MM.1S (cell line): ENCODE measurements at regions not wholly inside any gene's neighbourhood (a gene's known extent, or its start where the extent isn't known, plus 50 kb on each side); places are given as distances from the start of the nearest gene placed in this dataset.

Source experiments
- DNase-seq: peaks from one replicate; pipeline ENCODE4 v3.0.0-alpha.2; 2015
- H2AFZ ChIP-seq: fragments of 300-600 bp; sonication (generic); 2 replicates; pipeline ENCODE4 v1.6.0; 2016; ENCODE audit warnings: antibody characterized with exemption, low read length
- H3F3A ChIP-seq: fragments of 300-600 bp; sonication (generic); 2 replicates; pipeline ENCODE4 v1.6.1; 2016; ENCODE audit warnings: mild to moderate bottlenecking, antibody characterized with exemption, low read length, moderate library complexity, mixed read lengths; ENCODE audit not compliant: insufficient read depth
- H3K27ac ChIP-seq: fragments of 300-600 bp; sonication (generic); 2 replicates; pipeline ENCODE4 v1.5.1; 2016; ENCODE audit warnings: mild to moderate bottlenecking, low read length
- H3K27me3 ChIP-seq: fragments of 300-600 bp; sonication (generic); replicated peaks from 2 replicates; pipeline ENCODE4 v1.6.0; 2016; ENCODE audit warnings: low read length; ENCODE audit not compliant: insufficient read depth
- H3K36me3 ChIP-seq: fragments of 300-600 bp; sonication (generic); replicated peaks from 2 replicates; pipeline ENCODE4 v1.6.1; 2016; ENCODE audit warnings: mild to moderate bottlenecking, low read length, mixed read lengths; ENCODE audit not compliant: insufficient read depth
- H3K4me1 ChIP-seq: fragments of 300-600 bp; sonication (generic); 2 replicates; pipeline ENCODE4 v1.6.1; 2016; ENCODE audit warnings: low read length, mixed read lengths
- H3K4me2 ChIP-seq: fragments of 300-600 bp; sonication (generic); 2 replicates; pipeline ENCODE4 v1.6.0; 2016; ENCODE audit warnings: low read depth, low read length
- H3K4me3 ChIP-seq: fragments of 300-600 bp; sonication (generic); 2 replicates; pipeline ENCODE4 v1.5.1; 2016; ENCODE audit warnings: low read length, mixed read lengths
- H3K79me2 ChIP-seq: fragments of 300-600 bp; sonication (generic); 2 replicates; pipeline ENCODE4 v1.6.1; 2016; ENCODE audit warnings: mixed run types, low read length, mixed read lengths
- H3K9ac ChIP-seq: fragments of 300-600 bp; sonication (generic); 2 replicates; pipeline ENCODE4 v1.6.1; 2016; ENCODE audit warnings: low read length, mixed read lengths
- H3K9me2 ChIP-seq: fragments of 300-600 bp; sonication (generic); replicated peaks from 2 replicates; pipeline ENCODE4 v1.6.1; 2016; ENCODE audit warnings: mild to moderate bottlenecking, low read length, mixed read lengths; ENCODE audit not compliant: insufficient read depth
- H3K9me3 ChIP-seq: fragments of 300-600 bp; sonication (generic); replicated peaks from 2 replicates; pipeline ENCODE4 v1.6.1; 2016; ENCODE audit warnings: mild to moderate bottlenecking, low read length, mixed read lengths; ENCODE audit not compliant: insufficient read depth
- H4K20me1 ChIP-seq: fragments of 300-600 bp; sonication (generic); 2 replicates; pipeline ENCODE4 v1.6.1; 2016; ENCODE audit warnings: mild to moderate bottlenecking, low read length, moderate library complexity, mixed read lengths; ENCODE audit not compliant: insufficient read depth
- EZH2 ChIP-seq: fragments of 300-600 bp; sonication (generic); optimal IDR thresholded peaks from 2 replicates; pipeline ENCODE3; 2017; ENCODE audit warnings: low read depth, mild to moderate bottlenecking, antibody characterized with exemption, low read length, mixed read lengths
- EZH2phosphoT487 ChIP-seq: fragments of 300-600 bp; sonication (generic); IDR thresholded peaks from 2 replicates; pipeline ENCODE4 v1.6.1; 2018; ENCODE audit warnings: antibody characterized with exemption, low read length
- TF ChIP-seq, protein P1 (sequence below): fragments of 300-600 bp; sonication (generic); IDR thresholded peaks from 2 replicates; pipeline ENCODE4 v1.5.1; 2016; ENCODE audit warnings: antibody characterized with exemption, low read length, mixed read lengths

DNA sequence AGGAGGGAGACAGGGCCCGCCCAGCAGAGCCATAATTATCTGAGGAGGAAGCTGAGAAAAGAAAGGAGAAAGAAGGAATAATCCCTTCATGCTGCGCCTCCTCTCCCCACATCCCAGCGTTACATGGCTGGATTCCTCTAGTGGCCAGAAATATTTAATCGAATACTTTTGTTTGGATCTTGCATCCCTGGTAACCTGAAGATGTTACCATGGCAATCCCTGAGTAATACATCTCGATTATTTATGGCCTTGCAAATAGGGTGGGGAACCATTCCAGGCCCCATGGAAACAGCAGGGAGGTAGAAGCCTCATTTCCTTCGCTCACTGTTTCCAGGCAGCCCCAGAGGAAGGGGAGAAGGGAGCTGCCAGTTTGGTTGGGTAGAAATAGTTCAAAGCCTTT, 357.7 kb downstream of the BUD13 start:
- Histone ChIP-seq H2AFZ (no peak overlapping the region), H3K9me2 (no peaks in the 10 kb centered on the region), H3K4me1 (no peaks in the 10 kb centered on the region), H3K79me2 (no peaks in the 10 kb centered on the region), H3K36me3 (no peaks in the 10 kb centered on the region), H3K27ac (no peak overlapping the region), H3K9me3 (no peaks in the 10 kb centered on the region), H3F3A (no peaks in the 10 kb centered on the region), H3K4me3 (no peak overlapping the region), H3K27me3 (no peaks in the 10 kb centered on the region), H3K4me2 (no peak overlapping the region), H4K20me1 (no peaks in the 10 kb centered on the region), H3K9ac (no peak overlapping the region)
- DNase-seq = no peak
- no peak for TF ChIP-seq EZH2phosphoT487

DNA sequence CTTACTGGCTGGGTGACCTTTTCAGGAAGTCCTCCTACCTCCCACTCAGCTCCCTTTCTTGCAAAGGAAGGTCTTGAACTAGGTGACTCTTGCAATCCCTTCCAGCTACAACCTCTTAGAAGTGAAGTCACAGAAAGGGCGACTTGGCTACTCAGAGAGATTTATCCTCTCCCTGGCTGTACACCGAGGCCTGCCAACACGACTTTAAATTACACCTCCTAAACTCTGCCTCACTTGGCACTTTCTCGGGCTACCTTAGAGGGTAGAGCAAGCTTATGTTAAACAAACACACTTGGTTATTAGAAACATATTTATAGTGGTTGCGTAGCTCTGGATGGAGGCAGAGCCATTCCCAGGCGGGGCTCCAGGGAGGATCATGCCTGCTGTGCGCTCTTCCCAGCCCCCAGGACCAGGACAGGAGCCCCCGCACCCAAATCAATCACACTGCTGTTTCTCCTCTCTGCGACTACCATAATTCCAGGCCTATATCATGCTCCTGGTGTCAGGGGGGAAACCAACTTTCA, 358.4 kb downstream of the BUD13 start:
- Histone ChIP-seq H3K27me3 (no peaks in the 10 kb centered on the region), H3K4me3 (no peak overlapping the region), H3K36me3 (no peaks in the 10 kb centered on the region), H3K9ac (no peak overlapping the region), H3K79me2 (no peaks in the 10 kb centered on the region), H3K4me2 (no peak overlapping the region), H3F3A (no peaks in the 10 kb centered on the region), H3K9me2 (no peaks in the 10 kb centered on the region), H3K4me1 (no peaks in the 10 kb centered on the region), H3K9me3 (no peaks in the 10 kb centered on the region), H3K27ac (no peak overlapping the region), H4K20me1 (no peaks in the 10 kb centered on the region), H2AFZ (no peak overlapping the region)
- DNase-seq = no peak
- TF ChIP-seq EZH2phosphoT487 = no peak
- no peak for TF ChIP-seq EZH2
- TF ChIP-seq, protein P1, sequence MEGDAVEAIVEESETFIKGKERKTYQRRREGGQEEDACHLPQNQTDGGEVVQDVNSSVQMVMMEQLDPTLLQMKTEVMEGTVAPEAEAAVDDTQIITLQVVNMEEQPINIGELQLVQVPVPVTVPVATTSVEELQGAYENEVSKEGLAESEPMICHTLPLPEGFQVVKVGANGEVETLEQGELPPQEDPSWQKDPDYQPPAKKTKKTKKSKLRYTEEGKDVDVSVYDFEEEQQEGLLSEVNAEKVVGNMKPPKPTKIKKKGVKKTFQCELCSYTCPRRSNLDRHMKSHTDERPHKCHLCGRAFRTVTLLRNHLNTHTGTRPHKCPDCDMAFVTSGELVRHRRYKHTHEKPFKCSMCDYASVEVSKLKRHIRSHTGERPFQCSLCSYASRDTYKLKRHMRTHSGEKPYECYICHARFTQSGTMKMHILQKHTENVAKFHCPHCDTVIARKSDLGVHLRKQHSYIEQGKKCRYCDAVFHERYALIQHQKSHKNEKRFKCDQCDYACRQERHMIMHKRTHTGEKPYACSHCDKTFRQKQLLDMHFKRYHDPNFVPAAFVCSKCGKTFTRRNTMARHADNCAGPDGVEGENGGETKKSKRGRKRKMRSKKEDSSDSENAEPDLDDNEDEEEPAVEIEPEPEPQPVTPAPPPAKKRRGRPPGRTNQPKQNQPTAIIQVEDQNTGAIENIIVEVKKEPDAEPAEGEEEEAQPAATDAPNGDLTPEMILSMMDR = no peak

DNA sequence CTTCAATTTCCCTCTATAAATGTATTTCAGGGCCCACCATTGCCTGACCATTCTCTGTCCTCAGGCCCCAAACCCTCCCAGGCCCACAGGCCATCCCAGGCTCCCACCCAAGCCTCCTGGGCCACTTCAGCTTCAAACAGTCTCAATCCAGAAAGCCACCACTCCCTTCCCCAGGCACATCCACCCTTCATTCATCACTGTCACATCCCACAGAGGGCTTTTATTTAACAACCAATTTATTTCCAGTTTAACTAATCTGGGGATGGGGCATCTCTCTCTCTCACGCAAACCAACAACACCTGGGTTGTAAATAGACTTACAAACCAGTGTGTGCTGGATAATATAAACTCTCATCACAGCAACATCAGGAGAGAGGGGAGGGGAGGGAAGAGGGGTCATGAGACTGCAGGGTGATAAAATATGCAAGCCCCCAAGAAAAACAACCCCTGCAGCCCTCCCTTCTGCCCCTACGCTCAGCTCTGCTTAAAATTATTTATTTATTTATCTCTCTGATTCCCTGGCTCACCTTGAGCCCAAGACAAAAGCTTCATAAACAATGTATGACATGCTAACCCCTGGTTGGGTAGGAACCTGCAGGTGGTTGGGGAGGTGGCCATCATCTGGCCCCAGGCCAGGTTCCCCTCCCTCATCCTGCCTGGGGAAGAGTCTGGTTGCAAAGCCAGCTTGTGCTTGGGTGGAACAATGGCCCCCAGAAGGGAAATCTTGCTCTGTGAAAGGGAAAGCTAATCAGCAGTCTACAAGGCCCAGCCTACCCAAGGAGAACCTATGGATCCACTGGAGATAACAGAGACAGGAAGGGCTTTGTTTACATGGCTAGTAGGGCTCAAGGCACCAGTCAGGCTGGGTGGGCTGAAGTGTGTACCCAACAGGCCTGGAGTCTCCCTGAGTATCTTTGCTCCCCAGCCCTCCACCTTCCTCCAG, 359.2 kb downstream of the BUD13 start:
- Histone ChIP-seq H3K9me3 (no peaks in the 10 kb centered on the region), H3K4me3 (no peak overlapping the region), H3K27me3 (no peaks in the 10 kb centered on the region), H3K79me2 (no peaks in the 10 kb centered on the region), H4K20me1 (no peaks in the 10 kb centered on the region), H3K36me3 (no peaks in the 10 kb centered on the region), H3K4me2 (no peak overlapping the region), H3K9me2 (no peaks in the 10 kb centered on the region), H2AFZ (no peak overlapping the region), H3K4me1 (no peaks in the 10 kb centered on the region), H3F3A (no peaks in the 10 kb centered on the region), H3K27ac (no peak overlapping the region), H3K9ac (no peak overlapping the region)
- TF ChIP-seq EZH2 (no peak), EZH2phosphoT487 (no peak)
- TF ChIP-seq, protein P1 = no peak
- no peak for DNase-seq
